Stimulated activated CD4-positive, alpha-beta T cell treated with anti-CD3 and anti-CD28 coated beads, Interleukin-1b, Interleukin-23, amount 100 ng/mL, for 4 hours (primary cell): ENCODE measurements at regions not wholly inside any gene's neighbourhood (a gene's known extent, or its start where the extent isn't known, plus 50 kb on each side); places are given as distances from the start of the nearest gene placed in this dataset.
"Not testable (repeated sequence)": the region's sequence is repeated elsewhere in the genome, so short reads cannot be mapped to it uniquely, and the experiment has no call there.

ENCODE experiments used
- DNase-seq, 2 donors: peaks; one replicate each; pipeline ENCODE4 v3.0.0-alpha.2; 2020; ENCODE audit warnings: low read depth in 2 of 2

DNA sequence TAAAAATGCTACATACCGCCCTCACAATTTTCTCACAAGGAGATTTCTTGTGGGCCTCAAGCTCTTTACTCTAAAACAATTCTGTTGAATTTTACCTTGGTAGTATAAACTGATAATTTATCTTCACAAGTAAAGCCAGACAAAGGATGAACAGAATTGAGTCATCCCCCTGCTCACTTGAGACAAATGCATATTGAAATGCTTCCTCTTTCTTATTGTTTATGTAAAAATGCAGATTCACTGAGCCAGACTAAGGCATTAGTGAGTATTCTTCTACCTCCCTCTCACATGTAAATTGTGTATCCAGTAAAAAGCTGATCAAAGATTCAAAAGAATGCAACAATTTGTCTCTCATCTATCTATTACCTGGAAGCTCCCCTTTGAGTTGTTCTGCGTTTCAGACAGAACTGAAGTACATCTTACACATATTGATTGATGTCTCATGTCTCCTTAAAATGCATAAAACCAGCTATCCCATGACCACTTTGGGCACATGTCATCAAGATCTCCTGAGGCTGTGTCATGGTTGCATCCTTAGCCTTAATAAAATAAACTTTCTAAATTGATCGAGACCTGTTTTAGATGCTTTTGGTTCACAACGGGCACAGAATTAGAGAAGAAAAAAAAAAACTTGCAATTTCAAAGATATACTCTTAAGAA is 743.1 kb upstream of the B3GALT2 start:
- no peak for DNase-seq

DNA sequence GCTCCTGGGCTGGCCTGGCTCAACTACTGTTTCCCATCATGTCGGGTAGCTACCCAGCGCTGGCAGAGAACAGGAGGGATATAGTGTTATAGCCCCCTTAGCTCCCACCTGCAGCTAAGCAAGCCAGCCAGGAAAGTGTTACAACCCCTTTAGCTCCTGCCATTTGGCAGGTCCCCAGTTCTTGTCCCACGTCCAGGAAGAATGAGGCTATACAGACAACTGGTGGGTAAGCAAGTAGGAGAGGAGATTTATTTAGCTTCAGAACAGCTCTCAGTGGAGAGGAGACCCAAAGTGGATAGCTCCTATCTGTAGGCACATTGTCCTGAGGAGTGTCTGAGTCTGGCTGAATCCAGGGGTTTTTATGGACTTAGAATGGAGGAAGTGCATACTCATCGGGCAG is 741.1 kb upstream of the B3GALT2 start:
- no peak for DNase-seq

DNA sequence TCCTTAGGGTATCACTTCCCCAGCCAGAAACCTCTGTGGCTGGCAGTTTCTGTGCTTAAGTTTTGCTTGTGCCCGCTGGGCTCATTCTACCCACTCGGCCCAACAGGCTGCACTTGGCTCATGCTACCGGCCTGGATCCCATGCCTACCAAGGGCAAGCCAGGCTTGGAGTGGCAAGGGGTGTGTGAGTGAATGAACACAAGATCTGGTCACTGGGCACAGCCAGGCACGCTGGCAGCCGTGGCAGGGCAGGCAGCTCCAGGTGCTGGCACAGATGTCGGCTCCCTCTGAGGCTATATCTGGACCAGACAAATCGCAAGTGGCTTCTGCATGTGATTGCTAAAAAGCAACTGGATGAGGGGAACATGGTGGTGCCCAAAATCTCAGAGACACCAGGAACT is 740.5 kb upstream of the B3GALT2 start:
- DNase-seq = no peak

DNA sequence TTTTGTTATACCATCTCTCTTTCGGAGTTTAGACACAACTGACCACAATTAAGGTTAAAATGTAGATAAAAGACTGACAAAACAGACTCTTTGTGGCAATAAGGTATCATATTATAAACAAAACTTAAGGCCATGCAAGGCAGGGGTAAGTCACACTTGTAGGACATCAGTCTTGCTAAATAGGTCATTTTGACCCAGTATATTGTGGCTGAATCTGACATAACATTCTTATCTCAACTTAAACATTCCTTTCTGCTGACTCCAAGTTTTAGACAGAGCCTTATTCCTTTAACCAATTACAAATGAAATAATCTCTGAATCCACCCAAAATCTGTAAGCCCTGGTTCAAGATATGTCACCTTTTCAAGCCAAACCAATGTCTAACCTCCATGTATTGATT is 733.4 kb upstream of the B3GALT2 start:
- DNase-seq = no peak

DNA sequence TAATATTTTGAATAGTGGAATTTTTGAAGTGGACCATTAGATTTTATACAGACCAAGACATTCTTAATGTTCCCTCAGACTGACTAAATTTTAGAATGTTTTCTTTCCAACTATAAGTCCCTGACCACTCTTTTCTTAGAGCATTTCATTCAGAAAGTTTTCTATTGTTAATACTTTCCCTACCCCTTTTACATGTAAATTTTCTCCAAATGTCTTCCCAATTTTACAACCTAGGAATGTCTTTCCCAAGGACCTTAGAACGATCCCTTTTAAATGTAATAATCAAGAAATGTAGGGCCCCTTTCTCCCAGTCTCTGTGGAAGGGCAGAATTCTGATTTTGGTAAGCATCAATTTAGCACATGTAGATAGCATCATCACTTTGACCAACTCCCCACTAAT is 730.0 kb upstream of the B3GALT2 start:
- DNase-seq = no peak

DNA sequence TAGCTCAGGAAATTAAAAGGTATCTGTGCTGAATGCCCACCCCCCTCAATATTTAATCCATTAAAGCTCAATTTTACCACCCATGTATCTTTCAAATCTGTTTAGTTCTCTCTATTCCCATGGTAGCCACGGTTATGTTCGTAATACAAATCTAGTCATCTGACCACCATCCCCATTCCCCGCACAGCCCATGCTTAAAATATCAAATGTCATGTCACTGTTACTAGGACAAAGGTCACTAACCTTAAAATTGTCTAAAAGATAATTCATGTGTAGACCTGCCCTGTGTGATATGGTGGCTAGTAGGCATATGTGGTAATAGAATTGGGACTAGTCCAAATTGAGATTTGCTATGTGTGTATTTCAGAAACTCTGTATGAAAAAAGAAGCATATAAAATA is 728.5 kb upstream of the B3GALT2 start:
- no peak for DNase-seq

DNA sequence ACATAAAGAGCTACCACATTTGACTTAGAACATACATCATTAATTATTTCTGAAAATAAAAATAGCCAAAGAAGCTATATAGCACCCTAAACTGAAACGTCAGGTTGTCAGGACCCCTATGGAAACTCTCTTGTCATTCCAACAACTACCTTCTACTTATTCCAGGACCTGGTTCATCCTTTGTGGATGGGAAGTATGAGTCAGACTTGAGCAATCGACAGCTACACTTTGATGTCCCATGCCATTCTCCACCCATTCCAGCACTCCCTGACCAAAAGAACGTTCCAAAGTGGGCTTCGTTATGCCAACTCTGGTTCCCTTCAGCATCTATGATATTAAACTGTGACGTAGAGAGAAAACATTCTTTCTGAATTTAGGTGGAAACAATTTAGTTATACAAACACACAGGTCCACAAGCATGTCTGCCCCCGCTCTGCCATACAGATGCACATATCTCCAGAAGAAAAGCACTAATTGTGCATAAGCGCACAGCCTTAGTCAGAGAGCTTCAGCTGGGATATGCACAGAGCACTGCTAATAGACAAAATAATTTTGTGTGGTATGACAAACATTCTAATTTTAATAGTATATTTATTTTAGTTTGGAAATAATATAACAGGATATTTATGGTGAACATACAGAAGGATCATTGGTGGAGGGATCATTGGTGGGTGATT is 723.1 kb upstream of the B3GALT2 start:
- DNase-seq = no peak

DNA sequence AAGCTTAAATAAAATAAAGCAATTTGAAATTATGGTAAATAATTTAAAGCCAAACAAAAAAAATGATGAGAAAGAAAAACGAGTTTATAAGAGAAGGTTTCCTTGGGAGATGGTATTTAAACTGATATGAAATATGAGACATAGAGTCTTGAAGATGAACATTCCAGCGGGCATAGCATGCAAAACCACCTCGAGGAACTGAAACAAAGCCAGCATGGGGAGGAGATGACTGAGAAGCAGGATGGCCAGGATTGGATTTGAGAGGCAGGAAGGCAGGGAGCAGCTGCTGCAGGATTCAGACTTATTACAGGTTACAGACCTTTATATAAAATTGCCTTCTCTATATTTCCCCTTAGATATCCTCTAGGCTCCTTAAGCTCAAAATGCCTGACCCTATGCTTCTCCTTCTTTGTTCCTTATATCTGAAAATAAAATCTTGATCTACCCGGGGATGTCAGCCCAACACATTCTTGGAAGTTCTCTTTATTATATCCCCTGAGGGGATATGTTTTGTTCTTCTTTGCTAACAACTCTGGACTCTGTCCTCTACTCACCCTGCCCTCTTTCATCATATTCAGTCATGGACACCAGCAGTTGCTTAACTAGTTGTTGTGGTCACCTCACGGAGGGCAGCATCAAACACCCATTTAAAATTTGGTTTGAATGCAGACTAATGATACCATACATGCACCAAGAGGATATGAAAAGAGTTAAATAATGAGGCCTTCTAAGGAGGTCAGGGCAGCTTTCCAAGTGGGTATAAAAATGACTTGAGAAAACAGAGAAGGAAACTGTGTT is 719.1 kb upstream of the B3GALT2 start:
- DNase-seq = no peak

DNA sequence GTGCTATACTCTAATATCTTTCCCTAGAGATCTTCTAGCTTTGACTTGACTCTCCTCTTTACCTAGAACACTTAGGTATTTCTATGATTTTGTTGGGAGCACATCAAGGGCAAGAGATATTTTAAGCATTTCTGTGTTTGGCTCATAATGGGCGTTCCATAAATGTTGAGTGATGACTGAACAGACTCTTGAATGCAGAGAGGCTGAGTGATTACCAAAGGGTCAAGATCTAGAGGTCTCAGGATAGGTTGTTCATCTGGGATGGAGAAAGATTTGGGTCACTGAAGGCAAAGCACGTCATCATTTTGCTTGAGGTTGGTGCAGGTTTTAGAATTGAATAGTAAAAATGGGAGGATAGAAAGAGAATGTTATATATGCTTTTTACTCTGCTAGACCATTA is 705.4 kb upstream of the B3GALT2 start:
- DNase-seq = no peak

DNA sequence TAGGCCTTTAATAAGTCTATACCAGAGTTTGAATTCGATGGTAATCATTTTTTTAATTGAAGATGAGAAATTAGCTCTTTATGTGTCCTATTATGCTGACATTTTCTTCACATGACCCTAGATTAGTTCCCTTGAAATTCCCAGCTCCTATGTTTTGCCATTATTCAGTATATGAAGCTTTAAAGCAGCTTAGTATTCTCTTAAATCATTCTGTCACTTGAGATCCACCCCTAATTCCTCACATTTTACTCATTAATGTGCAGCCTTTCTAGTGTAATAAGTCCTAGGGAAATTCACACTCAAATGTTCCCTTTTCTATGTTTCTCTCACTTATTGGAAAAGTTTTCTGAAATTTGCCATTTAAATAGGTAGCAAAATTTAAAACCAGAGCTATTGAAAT is 704.5 kb upstream of the B3GALT2 start:
- DNase-seq = no peak

DNA sequence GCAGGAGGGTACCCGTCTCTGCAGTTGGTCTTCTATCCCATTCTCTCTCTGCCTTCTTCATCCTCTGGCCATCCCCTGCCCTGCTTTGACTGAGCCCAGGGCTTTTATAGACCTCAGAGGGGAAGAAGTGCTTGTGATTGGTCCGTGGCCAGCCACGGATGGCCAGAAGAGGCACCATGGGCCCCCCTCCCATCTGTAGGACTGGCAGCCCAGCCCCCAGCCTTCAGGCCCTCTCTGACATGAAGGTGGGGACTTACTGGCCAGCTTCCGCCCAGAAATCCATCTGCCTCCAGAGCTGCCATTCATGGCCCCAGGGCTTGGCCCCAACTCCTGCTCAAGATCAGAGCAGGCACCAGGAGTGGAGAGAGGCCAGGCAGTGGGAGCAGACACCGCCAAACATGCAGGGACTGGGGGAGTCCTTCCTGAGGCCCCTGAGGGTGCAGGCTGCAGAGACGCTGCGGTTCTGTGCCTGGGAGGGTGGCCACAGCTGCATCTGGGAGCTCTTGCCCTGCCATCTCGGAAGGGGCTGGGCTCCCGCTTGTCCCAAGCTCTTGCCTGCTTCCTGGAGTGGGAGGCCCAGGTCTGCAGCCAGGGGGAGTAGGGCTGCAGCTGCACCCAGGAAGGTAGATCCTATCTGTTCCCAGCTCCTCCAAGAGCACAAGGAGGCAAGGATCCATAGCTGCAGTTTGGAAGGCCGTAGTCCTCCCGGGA is 698.6 kb upstream of the B3GALT2 start:
- DNase-seq = no peak

DNA sequence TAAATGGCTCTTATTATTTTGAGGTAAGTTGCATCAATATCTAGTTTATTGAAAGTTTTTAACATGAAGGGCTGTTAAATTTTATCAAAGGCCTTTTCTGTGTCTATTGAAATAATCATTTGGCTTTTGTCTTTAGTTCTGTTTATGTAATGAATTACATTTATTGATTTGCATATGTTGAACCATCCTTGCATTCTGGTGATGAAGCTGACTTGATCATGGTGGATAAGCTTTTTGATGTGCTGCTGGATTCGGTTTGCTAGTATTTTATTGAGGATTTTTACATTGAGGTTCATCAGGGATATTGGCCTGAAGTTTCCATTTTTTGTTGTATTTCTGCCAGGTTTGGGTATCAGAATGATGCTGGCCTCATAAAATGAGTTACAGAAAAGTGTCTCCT is 691.5 kb upstream of the B3GALT2 start:
- DNase-seq = not testable (repeated sequence)

DNA sequence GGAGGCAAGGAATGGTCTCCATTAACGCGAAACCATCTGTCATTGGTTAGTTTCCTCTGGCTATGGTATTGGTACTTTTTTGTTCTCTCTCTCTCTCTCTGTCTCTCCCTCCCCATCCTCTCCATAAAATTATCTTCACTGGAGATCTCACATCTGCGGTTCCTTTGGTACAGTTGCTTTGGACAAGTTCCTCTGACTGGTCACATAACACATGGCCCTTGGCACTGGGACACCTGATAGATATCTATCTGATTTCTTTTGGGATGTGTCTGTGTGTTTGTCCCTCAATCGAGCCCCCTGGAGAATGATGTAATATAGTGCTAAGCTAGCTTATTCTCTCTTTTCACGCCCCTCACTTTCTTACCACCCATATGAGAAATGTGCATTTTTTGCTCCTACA is 682.0 kb upstream of the B3GALT2 start:
- DNase-seq = no peak

DNA sequence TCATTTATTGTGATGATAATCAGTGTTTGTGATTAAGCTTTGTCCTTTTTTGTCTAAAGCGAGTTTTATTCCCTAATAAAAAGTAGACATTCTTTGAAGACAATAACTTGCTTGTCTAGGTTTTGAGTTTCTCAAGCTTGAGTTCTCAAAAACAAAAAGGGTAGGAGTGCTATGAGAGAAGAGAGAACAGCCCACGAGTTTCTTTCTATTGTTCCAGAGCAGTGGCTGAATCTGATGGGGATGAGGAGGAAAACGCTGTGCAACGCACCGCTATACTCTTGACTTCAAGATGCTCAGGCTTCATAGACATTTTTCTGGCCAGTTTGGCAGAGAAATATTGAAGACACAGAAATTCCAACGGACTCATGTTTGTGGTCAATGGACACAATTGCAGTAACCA is 669.8 kb upstream of the B3GALT2 start:
- no peak for DNase-seq

DNA sequence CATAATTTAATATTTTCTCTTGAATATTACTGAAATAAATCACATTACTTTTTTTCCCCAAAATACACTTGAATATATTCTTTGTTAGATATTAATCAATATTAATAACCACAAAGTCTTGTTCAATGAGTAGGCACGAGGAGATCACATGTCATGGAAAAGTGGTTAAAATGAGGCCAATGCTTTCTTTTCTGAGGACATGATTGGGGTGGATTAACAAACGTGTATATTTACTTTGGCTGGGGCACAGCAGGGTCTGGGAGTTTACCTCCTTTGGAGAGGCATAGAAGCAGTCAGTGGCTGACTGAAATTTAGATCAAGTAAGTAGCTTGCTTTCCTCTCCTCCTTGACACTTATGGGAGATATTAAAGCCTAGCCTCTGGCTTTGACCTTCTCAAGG is 664.3 kb upstream of the B3GALT2 start:
- no peak for DNase-seq

DNA sequence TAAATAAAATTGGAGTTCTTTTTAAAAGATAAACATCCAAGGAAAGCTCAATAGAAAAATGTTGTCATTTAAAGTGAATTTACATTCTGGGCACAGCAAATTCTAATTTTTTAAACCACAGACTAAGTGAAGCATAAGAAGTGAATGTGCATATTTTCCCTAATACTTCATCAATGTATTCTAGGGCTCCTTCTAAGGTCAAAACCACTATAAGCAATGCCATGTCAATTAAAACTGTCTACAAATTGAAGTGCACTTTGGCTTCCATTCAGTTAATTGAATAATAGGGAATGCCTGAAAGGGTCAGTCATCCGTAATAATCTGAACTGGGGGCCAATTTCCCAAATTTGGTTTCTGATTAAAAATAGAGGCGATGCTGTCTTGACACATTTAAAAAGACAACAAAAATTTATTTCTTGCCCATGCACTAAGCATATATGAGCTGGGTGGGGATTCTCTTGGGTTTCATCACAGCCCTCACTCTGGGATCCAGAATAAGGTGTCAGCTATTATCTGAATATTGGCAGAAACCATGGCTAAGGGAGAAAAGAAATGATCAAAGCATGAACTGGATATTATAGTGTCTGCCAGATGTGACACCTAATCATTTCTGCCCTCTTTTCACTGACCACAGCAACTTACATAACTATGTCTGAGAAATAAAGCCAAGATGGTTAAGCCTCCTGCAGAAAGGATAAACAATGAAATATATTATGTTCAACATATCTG is 660.6 kb upstream of the B3GALT2 start:
- DNase-seq = no peak

DNA sequence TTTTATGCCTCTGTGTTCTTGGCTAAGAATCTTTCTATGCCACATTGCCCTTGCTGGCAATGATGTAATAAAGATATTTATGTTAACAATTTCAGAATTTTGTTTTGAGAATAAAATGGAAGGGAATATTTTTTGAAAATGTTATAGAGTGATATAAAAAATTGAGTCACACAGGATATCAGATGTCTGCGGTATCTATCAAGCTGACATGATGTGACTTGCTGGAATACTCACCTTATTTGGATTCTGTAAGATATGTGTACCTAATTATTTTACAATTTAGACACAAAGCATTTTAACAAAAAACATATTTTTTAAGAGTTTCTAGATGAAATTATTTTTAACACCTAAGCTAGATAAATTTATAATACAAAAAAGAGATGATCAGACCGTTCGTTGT is 660.0 kb upstream of the B3GALT2 start:
- no peak for DNase-seq

DNA sequence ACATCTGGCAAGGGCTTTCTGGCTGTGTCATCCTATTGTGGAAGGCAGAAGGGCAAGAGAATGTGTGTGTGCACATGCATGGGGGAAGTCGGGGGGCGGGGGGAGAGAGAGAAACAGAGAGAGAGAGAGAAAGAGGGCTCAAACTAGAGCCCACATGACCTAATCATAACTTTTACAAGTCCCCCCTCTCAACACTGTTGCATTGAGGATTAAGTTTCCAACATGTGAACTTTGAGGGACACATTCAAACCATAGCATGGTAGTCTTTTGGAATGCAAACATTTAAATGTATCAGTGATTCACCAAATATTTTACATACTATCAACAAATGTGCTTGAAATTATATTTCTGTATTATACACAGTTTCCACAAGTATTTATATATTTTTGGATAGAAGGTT is 655.4 kb upstream of the B3GALT2 start:
- no peak for DNase-seq

DNA sequence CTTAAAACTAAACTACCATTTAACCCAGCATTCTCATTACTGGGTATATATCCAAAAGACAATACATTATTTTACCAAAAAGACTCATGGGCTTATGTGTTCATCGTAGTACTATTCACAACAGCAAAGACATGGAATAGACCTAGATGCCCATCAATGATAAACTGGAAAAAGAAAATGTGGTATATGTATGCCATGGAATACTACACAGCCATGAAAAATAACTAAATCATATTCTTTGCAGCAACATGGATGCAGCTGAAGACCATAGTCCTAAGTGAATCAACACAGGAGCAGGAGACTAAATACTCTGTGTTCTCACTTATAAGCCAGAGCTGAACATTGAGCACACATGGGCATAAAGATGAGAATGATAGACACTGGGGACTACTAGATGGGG is 645.1 kb upstream of the B3GALT2 start:
- no peak for DNase-seq

DNA sequence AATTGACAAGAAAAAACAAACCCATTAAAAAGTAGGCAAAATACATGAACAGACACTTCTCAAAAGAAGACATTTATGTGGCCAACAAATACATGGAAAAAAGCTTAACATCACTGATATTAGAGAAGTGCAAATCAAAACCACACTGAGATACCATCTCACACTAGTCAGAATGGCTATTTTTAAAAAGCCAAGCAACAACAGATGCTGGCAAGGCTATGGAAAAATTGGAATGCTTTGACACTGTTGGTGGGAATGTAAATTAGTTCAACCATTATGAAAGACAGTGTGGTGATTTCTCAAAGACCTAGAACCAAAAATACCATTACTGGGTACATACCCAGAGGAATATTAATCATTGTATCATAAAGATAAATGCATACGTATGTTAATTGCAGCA is 641.1 kb upstream of the B3GALT2 start:
- DNase-seq = no peak

DNA sequence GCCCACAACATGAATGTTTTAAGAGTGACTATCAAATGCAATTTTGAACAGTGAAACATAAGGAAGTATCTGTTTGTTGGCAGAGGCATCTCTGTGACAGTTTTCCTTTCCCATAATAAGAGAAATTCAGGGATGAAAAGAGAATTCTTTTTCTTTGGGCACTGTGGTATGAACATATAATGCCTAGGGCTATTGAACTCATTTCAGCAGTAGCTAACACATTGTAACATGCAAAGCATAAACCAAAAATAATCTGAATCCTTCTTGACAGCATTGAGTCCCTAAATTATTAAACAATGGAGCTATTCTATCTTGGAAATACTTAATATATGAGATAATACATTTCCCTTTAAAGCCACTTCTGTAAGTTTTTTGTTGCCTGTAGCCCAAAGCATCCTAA is 633.0 kb upstream of the B3GALT2 start:
- DNase-seq = no peak

DNA sequence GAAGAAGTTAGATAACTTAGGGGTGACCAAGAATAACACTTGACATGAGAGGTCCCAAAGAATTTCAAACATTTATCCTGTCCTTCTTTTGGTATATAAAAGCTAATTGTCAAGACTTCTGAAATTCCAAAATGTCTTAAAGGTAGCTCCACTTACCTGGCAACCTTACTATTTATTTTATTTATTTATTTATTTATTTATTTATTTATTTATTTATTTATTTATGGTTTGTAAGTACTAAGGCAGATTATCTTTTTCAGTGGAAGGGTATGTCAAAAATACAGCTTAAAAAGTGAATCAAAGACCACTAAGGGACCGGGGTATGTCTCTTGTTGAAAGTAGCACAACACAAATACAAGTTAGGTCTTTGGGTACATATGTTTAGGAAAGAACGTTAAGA is 620.8 kb upstream of the B3GALT2 start:
- no peak for DNase-seq
